Astrocyte (in vitro differentiated cells and primary cell): ENCODE measurements at regions not wholly inside any gene's neighbourhood (a gene's known extent, or its start where the extent isn't known, plus 50 kb on each side); places are given as distances from the start of the nearest gene placed in this dataset.

Experiments
- CTCF ChIP-seq: IDR thresholded peaks from 2 replicates; pipeline ENCODE4 v1.5.1; 2011; ENCODE audit warnings: low read depth, mild to moderate bottlenecking, inconsistent platforms, low read length, moderate library complexity; ENCODE audit not compliant: insufficient read depth
- EZH2 ChIP-seq: IDR thresholded peaks from 2 replicates; pipeline ENCODE4 v1.6.1; 2012; ENCODE audit warnings: mild to moderate bottlenecking, low read length, inconsistent platforms; ENCODE audit not compliant: insufficient read depth

- TF ChIP-seq EZH2 (no peak), CTCF (no peak)
These were observed 437.4 kb upstream of the SPRY2 start for GRCh38 chr13:80778297-80778696.
